Stimulated activated naive CD8-positive, alpha-beta T cell treated with anti-CD3 and anti-CD28 coated beads, Interleukin-15, Interleukin-2, amounts not matched to agents 100 U/mL and 50 U/mL, for 24 hours (primary cell): ENCODE measurements at regions not wholly inside any gene's neighbourhood (a gene's known extent, or its start where the extent isn't known, plus 50 kb on each side); places are given as distances from the start of the nearest gene placed in this dataset.
"Not testable (repeated sequence)": the region's sequence is repeated elsewhere in the genome, so short reads cannot be mapped to it uniquely, and the experiment has no call there.

Experiments
- ATAC-seq: fragments of 150-1000 bp; cut with Tn5 transposase; one replicate; pipeline ENCODE4 v1.10.0; 2021
- DNase-seq: peaks from one replicate; pipeline ENCODE4 v3.0.0; 2021

- DNase-seq = no peak
- ATAC-seq = no peak
Measured at GRCh38 chr21:22020221-22020620, 1022.0 kb downstream of the NCAM2 start.

DNA sequence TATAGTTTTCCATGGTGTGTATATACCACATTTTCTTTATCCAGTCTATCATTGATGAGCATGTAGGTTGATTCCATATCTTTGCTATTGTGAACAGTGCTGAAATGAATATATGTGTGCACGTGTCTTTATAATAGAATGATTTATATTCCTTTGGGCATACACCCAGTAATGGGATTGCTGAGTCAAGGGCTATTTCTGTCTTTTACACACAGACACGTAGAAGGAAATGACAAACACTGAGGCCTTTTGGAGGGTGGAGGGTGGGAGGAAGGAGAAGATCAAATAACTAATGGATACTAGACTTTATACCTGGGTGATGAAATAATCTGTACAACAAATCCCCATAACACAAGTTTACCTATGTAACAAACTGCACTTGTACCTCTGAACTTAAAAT is 1025.7 kb downstream of the NCAM2 start:
- DNase-seq, ATAC-seq: not testable (repeated sequence)

DNA sequence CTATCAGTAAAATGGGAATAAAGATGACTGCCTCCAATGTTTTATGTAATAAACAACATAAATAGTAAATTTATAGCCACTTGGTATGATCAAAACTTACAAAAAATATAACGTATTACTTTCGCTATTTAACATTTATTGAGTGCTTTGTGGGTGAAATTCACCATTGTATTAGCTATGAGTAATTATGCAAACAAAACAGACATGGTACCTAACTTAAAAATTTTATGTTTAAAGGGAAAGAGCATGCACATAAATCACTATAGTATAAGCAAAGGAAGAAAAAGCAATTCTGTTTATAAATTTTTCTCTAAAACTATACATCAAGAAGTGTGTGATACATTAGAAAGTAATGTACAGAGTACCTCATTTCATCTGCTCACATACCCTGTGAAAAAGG is 1046.2 kb downstream of the NCAM2 start:
- no peak for ATAC-seq
- DNase-seq = no peak

GRCh38 chr21:22046576-22046975 is 1048.4 kb downstream of the NCAM2 start:
- DNase-seq = no peak
- no peak for ATAC-seq

DNA sequence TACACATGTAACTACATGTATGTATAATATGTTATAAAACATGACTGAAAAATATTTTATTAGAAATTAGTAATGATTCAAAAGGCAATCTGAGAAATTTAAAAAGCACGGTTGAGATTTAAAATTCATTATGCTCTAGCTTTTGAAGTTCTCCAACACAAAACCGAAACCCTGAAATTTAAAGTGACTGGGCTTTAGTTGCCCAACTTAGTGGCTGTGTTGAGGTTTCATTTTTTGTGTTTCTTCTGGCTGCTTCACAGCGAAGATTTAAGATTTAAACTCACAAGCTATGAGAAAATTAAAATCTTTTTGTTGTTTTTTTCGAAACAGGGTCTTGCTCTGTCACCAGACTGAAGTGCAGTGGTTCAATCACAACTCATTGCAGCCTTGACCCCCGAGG is 1058.7 kb downstream of the NCAM2 start:
- ATAC-seq = no peak

DNA sequence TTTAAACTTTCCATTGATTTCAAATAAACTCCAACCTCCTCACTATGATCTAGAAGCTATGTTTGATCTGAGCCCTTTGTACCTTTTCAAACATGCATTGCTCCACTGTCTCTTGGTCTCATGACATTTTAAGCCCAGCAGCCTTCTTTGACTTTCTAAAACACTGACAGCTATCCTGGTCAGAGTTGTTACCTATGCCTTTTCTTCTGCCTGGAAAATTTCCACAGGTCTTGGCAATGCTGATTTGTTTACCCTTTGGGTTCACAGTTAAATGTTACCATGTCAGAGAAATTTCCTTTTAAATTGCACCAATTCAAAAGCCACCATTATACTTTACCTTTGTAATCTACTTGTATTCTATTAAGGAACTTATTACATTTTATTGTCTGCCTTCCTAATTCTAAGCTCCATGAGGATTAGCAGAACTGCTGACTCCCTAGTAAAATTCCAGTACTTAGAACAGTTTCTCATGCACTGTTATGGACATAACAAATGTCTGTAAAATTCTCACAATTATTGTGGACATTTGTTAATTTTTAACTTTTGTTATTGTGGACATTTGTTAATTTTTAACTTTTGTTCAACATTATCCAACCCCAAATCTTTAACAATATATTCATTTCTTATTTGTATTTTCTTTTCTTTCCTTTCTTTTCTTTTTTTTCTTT is 1064.4 kb downstream of the NCAM2 start:
- DNase-seq (no peak), ATAC-seq (no peak)

More for the DNA sequence above, 1058.7 kb downstream of the NCAM2 start:
- DNase-seq = no peak

- no peak for DNase-seq
- no peak for ATAC-seq
Measured at GRCh38 chr21:22063140-22063539, 1064.9 kb downstream of the NCAM2 start.

- ATAC-seq (no peak), DNase-seq (no peak)
Measured at GRCh38 chr21:22076471-22076870, 1078.3 kb downstream of the NCAM2 start.

DNA sequence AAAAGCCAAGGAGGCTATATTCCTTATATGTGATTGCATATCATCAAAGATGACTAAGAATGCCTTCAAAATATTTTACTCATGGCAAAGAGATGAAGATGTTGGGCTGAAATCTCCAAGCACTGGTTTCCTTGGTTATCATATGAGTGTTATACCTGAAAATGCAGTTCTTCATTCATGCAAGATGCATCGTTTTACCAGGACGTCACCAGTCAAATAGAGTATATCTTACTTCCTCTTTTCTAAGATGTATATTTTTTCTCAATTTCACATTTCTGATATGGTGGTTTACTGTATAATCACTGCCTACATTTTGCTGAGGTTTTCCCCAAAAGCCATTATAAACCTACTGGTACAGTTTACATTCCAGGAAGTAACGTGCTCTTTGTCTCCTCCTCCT is 1085.7 kb downstream of the NCAM2 start:
- no peak for DNase-seq
- no peak for ATAC-seq

DNA sequence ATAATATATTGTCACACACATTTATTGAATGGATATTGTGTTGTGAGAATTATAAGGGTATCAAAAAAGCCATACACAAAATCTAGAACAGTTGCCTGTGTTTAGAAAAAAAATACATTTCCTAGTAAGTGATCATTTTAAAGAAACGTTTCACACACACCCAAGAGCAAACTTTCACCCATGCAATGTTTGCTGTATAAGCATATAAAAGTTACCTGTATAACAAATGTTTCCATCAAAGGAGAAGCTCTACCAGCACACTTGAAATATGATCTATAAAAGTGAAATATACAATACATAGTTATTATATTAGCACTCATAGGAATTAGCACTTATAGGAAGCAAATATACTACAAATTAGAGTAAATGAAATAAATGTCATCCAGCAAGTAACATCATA is 1098.1 kb downstream of the NCAM2 start:
- DNase-seq (no peak), ATAC-seq (no peak)

DNA sequence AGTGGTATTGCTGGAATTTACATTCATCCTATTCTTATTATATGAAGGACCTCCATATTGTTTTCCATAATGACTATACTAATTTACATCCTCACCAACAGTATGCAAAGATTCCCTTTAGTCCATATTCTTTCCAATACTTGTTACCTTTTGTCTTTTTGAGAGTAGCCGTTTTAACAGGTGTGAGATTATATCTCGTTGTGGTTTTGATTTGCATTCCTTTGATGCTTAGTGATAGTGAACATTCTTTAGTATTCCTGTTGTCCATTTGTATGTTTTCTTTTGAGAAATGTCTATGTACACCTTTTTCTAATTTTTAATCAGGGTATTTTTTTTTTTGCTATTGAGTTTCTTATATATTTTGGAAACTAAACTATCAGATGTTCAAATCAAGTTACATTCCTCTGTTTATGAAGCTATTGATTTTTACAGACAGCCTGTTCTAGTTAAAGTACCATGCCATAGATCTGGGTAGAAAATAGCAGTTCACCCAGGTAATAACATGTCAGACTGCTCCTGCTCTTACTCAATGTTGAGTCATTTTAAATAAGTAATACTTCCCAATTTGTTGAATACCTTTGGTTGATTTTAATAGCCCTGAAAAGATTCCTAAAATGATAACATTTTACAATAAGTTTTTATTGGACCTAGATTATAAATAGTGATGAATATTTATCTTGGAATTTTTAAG is 1108.7 kb downstream of the NCAM2 start:
- DNase-seq = no peak
- ATAC-seq = no peak

- DNase-seq (no peak), ATAC-seq (no peak)
Measured at GRCh38 chr21:22115746-22116145, 1117.5 kb downstream of the NCAM2 start.

- DNase-seq (no peak), ATAC-seq (no peak)
Measured at GRCh38 chr21:22120616-22121266, 1122.5 kb downstream of the NCAM2 start.

GRCh38 chr21:22125581-22125980 is 1127.4 kb downstream of the NCAM2 start:
- ATAC-seq = no peak

GRCh38 chr21:22128671-22129070 is 1130.5 kb downstream of the NCAM2 start:
- DNase-seq (no peak), ATAC-seq (no peak)

More at GRCh38 chr21:22125581-22125980, 1127.4 kb downstream of the NCAM2 start:
- DNase-seq = no peak

DNA sequence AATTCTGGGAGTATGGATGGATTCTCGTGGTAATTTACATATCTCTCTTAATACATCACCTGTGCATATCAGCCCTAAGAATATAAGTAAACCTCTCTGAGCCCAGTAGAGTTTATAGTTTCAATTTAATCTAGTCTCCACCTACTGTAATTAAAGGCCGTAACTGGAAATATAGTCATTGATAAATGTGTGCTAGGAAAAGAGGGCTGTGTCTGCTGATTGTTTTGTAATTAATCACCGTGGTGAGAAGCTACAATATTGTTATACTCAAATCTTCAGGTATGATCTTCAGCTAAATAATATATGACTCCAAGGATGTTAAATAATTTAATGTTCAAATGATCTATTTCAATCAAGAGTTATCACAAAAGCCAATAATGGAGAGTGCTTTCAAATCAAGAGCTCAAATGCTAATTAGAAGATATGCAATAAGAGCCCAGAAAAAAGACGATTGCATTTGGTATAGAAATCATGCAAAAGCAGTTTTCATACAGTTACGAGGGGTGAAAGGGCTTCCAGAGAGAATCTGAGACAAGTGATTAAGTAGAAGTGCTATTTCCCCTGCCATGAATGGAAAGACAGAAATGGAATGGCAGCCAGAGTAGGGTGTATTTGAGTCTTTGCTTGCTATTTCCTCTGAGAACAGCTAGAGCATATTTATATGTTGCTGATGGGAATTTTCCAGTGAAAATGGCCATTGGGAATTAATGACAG is 1134.3 kb downstream of the NCAM2 start:
- no peak for DNase-seq
- ATAC-seq = no peak

DNA sequence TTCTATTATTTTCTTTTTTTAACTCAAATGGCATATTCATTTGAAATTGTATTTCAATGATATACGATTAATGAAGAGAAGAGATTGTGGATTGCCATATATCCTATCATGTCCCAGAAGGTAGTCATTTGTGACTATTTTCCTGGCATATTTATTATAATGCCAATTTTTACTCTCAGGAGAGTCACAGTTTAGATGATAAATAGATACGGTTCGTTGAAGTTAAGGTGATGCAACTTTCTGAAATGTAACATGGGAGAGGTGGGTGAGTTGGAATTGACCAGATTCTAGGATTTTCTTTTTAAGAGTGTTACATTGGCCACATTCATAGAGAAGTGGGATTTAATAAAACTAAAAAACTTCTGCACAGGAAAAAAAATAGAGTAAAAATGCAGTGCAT is 1138.5 kb downstream of the NCAM2 start:
- no peak for ATAC-seq
- no peak for DNase-seq

- ATAC-seq (no peak), DNase-seq (no peak)
Measured at GRCh38 chr21:22138297-22139016, 1140.2 kb downstream of the NCAM2 start.

DNA sequence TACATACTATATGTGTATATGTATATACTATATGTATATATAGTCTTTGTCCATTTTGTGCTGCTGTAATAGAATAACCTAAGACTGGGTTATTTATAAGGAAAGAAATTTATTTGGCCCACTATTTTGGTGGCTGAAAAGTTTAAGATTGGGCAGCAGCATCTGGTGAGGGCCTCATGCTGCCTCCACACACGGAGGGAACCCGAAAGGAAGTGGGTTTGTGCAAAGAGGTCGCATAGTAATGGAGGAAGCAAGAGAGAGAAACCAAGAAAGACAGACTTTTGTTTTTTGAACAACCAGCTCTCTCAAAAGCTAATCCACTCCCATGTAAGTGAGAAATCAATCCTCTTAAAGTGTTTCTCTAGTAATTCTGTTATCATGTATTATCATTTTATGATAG is 1147.3 kb downstream of the NCAM2 start:
- DNase-seq (no peak), ATAC-seq (no peak)

GRCh38 chr21:22154579-22155274 is 1156.5 kb downstream of the NCAM2 start:
- DNase-seq = no peak

DNA sequence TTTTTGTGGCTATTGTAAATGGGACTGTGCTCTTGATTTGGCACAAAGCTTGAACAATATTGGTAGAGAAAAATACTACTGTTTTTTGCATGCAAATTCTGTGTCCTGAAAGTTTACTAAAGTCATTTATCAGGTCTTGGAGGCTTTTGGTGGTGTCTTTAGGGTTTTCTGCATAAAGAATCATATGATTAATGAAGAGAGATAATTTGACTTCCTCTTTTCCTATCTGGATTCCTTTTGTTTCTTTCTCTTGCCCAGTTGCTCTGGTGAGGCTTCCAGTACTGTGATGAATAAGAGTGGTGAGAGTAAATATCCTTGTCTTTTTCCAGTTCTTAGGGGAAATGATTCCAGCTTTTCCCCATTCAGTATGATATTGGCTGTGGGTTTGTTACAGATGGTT is 1166.7 kb downstream of the NCAM2 start:
- DNase-seq = no peak
- no peak for ATAC-seq

More at GRCh38 chr21:22154579-22155274, 1156.5 kb downstream of the NCAM2 start:
- no peak for ATAC-seq
